HFFc6 (cell line): ENCODE measurements at regions not wholly inside any gene's neighbourhood (a gene's known extent, or its start where the extent isn't known, plus 50 kb on each side); places are given as distances from the start of the nearest gene placed in this dataset.
"Not testable (repeated sequence)": the region's sequence is repeated elsewhere in the genome, so short reads cannot be mapped to it uniquely, and the experiment has no call there.

Experiments used
- DNase-seq: peaks from one replicate; pipeline ENCODE4 v3.0.0-alpha.2; 2018
- H3K27ac Mint-ChIP-seq: 2 replicates; pipeline ENCODE4 v1.8.0; 2020; ENCODE audit warnings: mild to moderate bottlenecking, mixed read lengths
- H3K27me3 Mint-ChIP-seq: 2 replicates; pipeline ENCODE4 v1.8.0; 2021; ENCODE audit warnings: mild to moderate bottlenecking, moderate library complexity, mixed read lengths; ENCODE audit not compliant: insufficient read depth
- H3K36me3 Mint-ChIP-seq: 2 replicates; pipeline ENCODE4 v1.8.0; 2021; ENCODE audit warnings: low read depth, mixed read lengths
- H3K4me1 Mint-ChIP-seq: 2 replicates; pipeline ENCODE4 v1.8.0; 2020; ENCODE audit warnings: low read depth, mixed read lengths
- H3K4me3 Mint-ChIP-seq: 2 replicates; pipeline ENCODE4 v1.8.0; 2020; ENCODE audit warnings: mild to moderate bottlenecking, moderate library complexity, mixed read lengths
- H3K9me3 Mint-ChIP-seq: 2 replicates; pipeline ENCODE4 v1.8.0; 2020; ENCODE audit warnings: mild to moderate bottlenecking, mixed read lengths
- CTCF ChIP-seq: fragments of 200-600 bp; sonication (generic); IDR thresholded peaks from 2 replicates; pipeline ENCODE4 v1.5.0; 2021; ENCODE audit warnings: antibody characterized with exemption, mild to moderate bottlenecking

GRCh38 chr3:98702166-98702565 is 61.0 kb upstream of the ST3GAL6 start:
- peak; percentile 45 for DNase-seq
- H3K9me3 Mint-ChIP-seq = no peaks in the 10 kb centered on the region
- H3K27me3 Mint-ChIP-seq = peaks cover 8% of the 10 kb centered on the region; the same call in 1 of the 2 replicates
- H3K36me3 Mint-ChIP-seq = no peaks in the 10 kb centered on the region
- no peak overlapping the region for H3K27ac Mint-ChIP-seq
- H3K4me1 Mint-ChIP-seq = peaks cover 54% of the 10 kb centered on the region
- no peak for TF ChIP-seq CTCF
- no peak overlapping the region for H3K4me3 Mint-ChIP-seq

- Mint-ChIP-seq H3K4me1 (peaks cover 35% of the 10 kb centered on the region), H3K27ac (no peak overlapping the region), H3K27me3 (peaks cover 30% of the 10 kb centered on the region), H3K9me3 (no peaks in the 10 kb centered on the region), H3K4me3 (no peak overlapping the region), H3K36me3 (no peaks in the 10 kb centered on the region)
- TF ChIP-seq CTCF = no peak
- DNase-seq = no peak
Observed at GRCh38 chr3:98705212-98705611, 57.9 kb upstream of the ST3GAL6 start.

GRCh38 chr3:98705694-98706093 is 57.4 kb upstream of the ST3GAL6 start:
- Mint-ChIP-seq H3K27me3 (peaks cover 31% of the 10 kb centered on the region), H3K9me3 (no peaks in the 10 kb centered on the region), H3K27ac (no peak overlapping the region), H3K36me3 (no peaks in the 10 kb centered on the region), H3K4me3 (no peak overlapping the region), H3K4me1 (peaks cover 32% of the 10 kb centered on the region)
- DNase-seq = peak; percentile 60
- peak; percentile 70 for TF ChIP-seq CTCF

- H3K4me3 Mint-ChIP-seq, H3K9me3 Mint-ChIP-seq, H3K36me3 Mint-ChIP-seq, H3K27ac Mint-ChIP-seq, DNase-seq: not testable (repeated sequence)
- Mint-ChIP-seq H3K4me1 (peaks cover 13% of the 10 kb centered on the region), H3K27me3 (peaks cover 51% of the 10 kb centered on the region)
Observed at GRCh38 chr3:98708681-98709080, 54.5 kb upstream of the ST3GAL6 start.

- TF ChIP-seq CTCF = no peak
- Mint-ChIP-seq H3K4me3 (no peak overlapping the region), H3K4me1 (peaks cover 13% of the 10 kb centered on the region), H3K9me3 (no peaks in the 10 kb centered on the region), H3K36me3 (no peaks in the 10 kb centered on the region), H3K27ac (no peak overlapping the region), H3K27me3 (peaks cover 53% of the 10 kb centered on the region)
- DNase-seq = no peak
Observed at GRCh38 chr3:98709441-98709840, 53.7 kb upstream of the ST3GAL6 start.

- no peak overlapping the region for H3K4me3 Mint-ChIP-seq
- peaks cover 55% of the 10 kb centered on the region for H3K27me3 Mint-ChIP-seq
- no peak for DNase-seq
- H3K4me1 Mint-ChIP-seq = peaks cover 6% of the 10 kb centered on the region
- H3K9me3 Mint-ChIP-seq = no peaks in the 10 kb centered on the region
- H3K27ac Mint-ChIP-seq = no peak overlapping the region
- H3K36me3 Mint-ChIP-seq = no peaks in the 10 kb centered on the region
- no peak for TF ChIP-seq CTCF
Observed at GRCh38 chr3:98710067-98710659, 53.0 kb upstream of the ST3GAL6 start.
